H1 (cell line): ENCODE measurements at regions not wholly inside any gene's neighbourhood (a gene's known extent, or its start where the extent isn't known, plus 50 kb on each side); places are given as distances from the start of the nearest gene placed in this dataset.

ENCODE experiments used
- CTCF ChIA-PET: fragments of 300-600 bp; sonication (Branson Sonifier 250); formaldehyde crosslinking; loops from one replicate; lab custom pipeline; 2021; ENCODE audit not compliant: partially characterized antibody; lab: Charles Lee
- POLR2A ChIA-PET: fragments of 300-600 bp; sonication (Branson Sonifier 250); formaldehyde crosslinking; loops from one replicate; lab custom pipeline; 2021; ENCODE audit warnings: inconsistent platforms; ENCODE audit not compliant: partially characterized antibody; lab: Charles Lee
- DNase-seq, 2 experiments: peaks; one replicate each; pipeline versions ENCODE4 v3.0.0 to v3.0.0-alpha.2; 2010 to 2022; ENCODE audit warnings: low spot score in 2 of 2, low read depth in 1 of 2, mixed read lengths in 1 of 2
- FAIRE-seq: peaks from 2 replicates; lab custom pipeline; 2011; peaks lifted over from hg19 to GRCh38; lab: Jason Lieb, UNC
- H2AFZ ChIP-seq: 2 replicates; pipeline ENCODE4 v1.8.1; 2012; ENCODE audit warnings: low read length, inconsistent platforms
- H2AK5ac ChIP-seq: 2 replicates; pipeline ENCODE4 v1.6.1; 2013; ENCODE audit warnings: low read depth, low read length
- H2BK120ac ChIP-seq: replicated peaks from 2 replicates; pipeline ENCODE3; 2013; ENCODE audit warnings: low read depth, low read length, inconsistent platforms
- H2BK12ac ChIP-seq: 2 replicates; pipeline ENCODE4 v1.6.1; 2013; ENCODE audit warnings: low read depth, low read length
- H2BK15ac ChIP-seq: 2 replicates; pipeline ENCODE4 v1.6.1; 2013; ENCODE audit warnings: low read length
- H2BK20ac ChIP-seq: 2 replicates; pipeline ENCODE4 v1.6.1; 2013; ENCODE audit warnings: low read length
- H2BK5ac ChIP-seq: 2 replicates; pipeline ENCODE4 v1.6.1; 2013; ENCODE audit warnings: low read depth, low read length
- H3K14ac ChIP-seq: 2 replicates; pipeline ENCODE4 v1.6.1; 2013; ENCODE audit warnings: inconsistent platforms; ENCODE audit not compliant: insufficient read length
- H3K18ac ChIP-seq: 2 replicates; pipeline ENCODE4 v1.6.1; 2013; ENCODE audit warnings: low read length; ENCODE audit errors: extremely low read depth
- H3K23ac ChIP-seq: 2 replicates; pipeline ENCODE4 v1.6.1; 2013; ENCODE audit warnings: inconsistent platforms; ENCODE audit not compliant: insufficient read length
- H3K23me2 ChIP-seq: 2 replicates; pipeline ENCODE4 v1.6.1; 2013; ENCODE audit warnings: low read depth, low read length
- H3K27ac ChIP-seq: 2 replicates; pipeline ENCODE4 v1.6.1; 2011; ENCODE audit warnings: low read depth, low read length, inconsistent platforms
- H3K27me3 ChIP-seq, 4 experiments: replicated peaks in 1 of 4; 1 replicate in 1 of 4; 2 replicates in 3 of 4; pipeline versions ENCODE4 v1.6.1 to v1.8.1; 2011 to 2013; ENCODE audit warnings: low read length in 3 of 4, mild to moderate bottlenecking in 3 of 4, inconsistent platforms in 2 of 4, mixed read lengths in 2 of 4, moderate library complexity in 1 of 4; ENCODE audit not compliant: control insufficient read depth in 3 of 4, insufficient read depth in 3 of 4; ENCODE audit errors: extremely low read depth in 1 of 4
- H3K36me3 ChIP-seq, 4 experiments: 2 replicates each; pipeline versions ENCODE4 v1.6.1 to v1.8.1; 2011 to 2013; ENCODE audit warnings: mild to moderate bottlenecking in 4 of 4, low read length in 3 of 4, moderate library complexity in 2 of 4, control low read depth in 1 of 4, inconsistent platforms in 1 of 4; ENCODE audit not compliant: insufficient read depth in 4 of 4, control insufficient read depth in 2 of 4
- H3K4ac ChIP-seq: replicated peaks from 2 replicates; pipeline ENCODE3; 2013; ENCODE audit warnings: low read length, low read depth, mixed read lengths, inconsistent platforms; ENCODE audit not compliant: insufficient read length
- H3K4me1 ChIP-seq, 4 experiments: replicated peaks in 1 of 4; 1 replicate in 1 of 4; 2 replicates in 3 of 4; pipeline versions ENCODE4 v1.6.1 to v1.8.1; 2011 to 2013; ENCODE audit warnings: low read length in 3 of 4, inconsistent platforms in 2 of 4, mixed read lengths in 1 of 4; ENCODE audit not compliant: insufficient read depth in 4 of 4, control insufficient read depth in 3 of 4
- H3K4me2 ChIP-seq, 2 experiments: 2 replicates each; pipeline versions ENCODE4 v1.6.1 to v1.8.1; 2011 to 2013; ENCODE audit warnings: low read depth in 2 of 2, low read length in 2 of 2, control low read depth in 1 of 2, inconsistent platforms in 1 of 2, mild to moderate bottlenecking in 1 of 2; ENCODE audit not compliant: insufficient read depth in 1 of 2
- H3K4me3 ChIP-seq, 4 experiments: fragments of 200-600, 300-600 bp in 1 of 4; sonication (generic), shearing (Covaris generic), sonication (Bioruptor Twin) in 1 of 4; 2 replicates each; pipeline versions ENCODE4 v1.5.1 to v1.8.1; 2011 to 2016; ENCODE audit warnings: low read length in 4 of 4, low read depth in 3 of 4, control low read depth in 2 of 4, inconsistent platforms in 2 of 4, mild to moderate bottlenecking in 2 of 4, mixed read lengths in 1 of 4, moderate library complexity in 1 of 4; ENCODE audit not compliant: insufficient read depth in 2 of 4; ENCODE audit errors: extremely low read depth in 1 of 4
- H3K56ac ChIP-seq: replicated peaks from 2 replicates; pipeline ENCODE3; 2013; ENCODE audit warnings: low read depth, mild to moderate bottlenecking, mixed read lengths, low read length, inconsistent platforms; ENCODE audit not compliant: insufficient read length
- H3K79me1 ChIP-seq: 2 replicates; pipeline ENCODE4 v1.6.1; 2013; ENCODE audit warnings: low read depth, low read length, control low read depth
- H3K79me2 ChIP-seq, 2 experiments: 2 replicates each; pipeline versions ENCODE4 v1.6.1 to v1.8.1; 2012 to 2013; ENCODE audit warnings: low read length in 2 of 2, mild to moderate bottlenecking in 2 of 2, inconsistent platforms in 1 of 2; ENCODE audit not compliant: insufficient read depth in 2 of 2, control insufficient read depth in 1 of 2
- H3K9ac ChIP-seq, 4 experiments: replicated peaks in 1 of 4; 1 replicate in 1 of 4; 2 replicates in 3 of 4; pipeline versions ENCODE4 v1.6.1 to v1.8.1; 2011 to 2013; ENCODE audit warnings: low read depth in 3 of 4, low read length in 3 of 4, control low read depth in 2 of 4, mild to moderate bottlenecking in 2 of 4, moderate library complexity in 2 of 4, inconsistent platforms in 1 of 4; ENCODE audit errors: extremely low read depth in 1 of 4
- H3K9me3 ChIP-seq, 2 experiments: 2 replicates each; pipeline versions ENCODE4 v1.6.1 to v1.8.1; 2012 to 2013; ENCODE audit warnings: mild to moderate bottlenecking in 2 of 2, moderate library complexity in 2 of 2, control low read depth in 1 of 2, inconsistent platforms in 1 of 2, low read depth in 1 of 2, low read length in 1 of 2, mixed read lengths in 1 of 2; ENCODE audit not compliant: insufficient read depth in 2 of 2
- H4K20me1 ChIP-seq, 2 experiments: replicated peaks in 1 of 2; 2 replicates each; pipeline versions ENCODE3 to v1.8.1; 2011 to 2013; ENCODE audit warnings: inconsistent platforms in 2 of 2, low read length in 2 of 2, mild to moderate bottlenecking in 1 of 2; ENCODE audit not compliant: insufficient read depth in 2 of 2, control insufficient read depth in 1 of 2
- H4K5ac ChIP-seq: 2 replicates; pipeline ENCODE4 v1.6.1; 2013; ENCODE audit warnings: low read length, low read depth, mixed read lengths, inconsistent platforms; ENCODE audit not compliant: insufficient read length
- H4K8ac ChIP-seq: 2 replicates; pipeline ENCODE4 v1.8.0; 2013; ENCODE audit warnings: mild to moderate bottlenecking, moderate library complexity, low read length, inconsistent platforms; ENCODE audit not compliant: insufficient read depth; ENCODE audit errors: extremely low read depth
- H4K91ac ChIP-seq: replicated peaks from 2 replicates; pipeline ENCODE3; 2013; ENCODE audit warnings: low read length, mixed read lengths, inconsistent platforms; ENCODE audit not compliant: insufficient read length
- ASH2L ChIP-seq: fragments of 200-600, 300-600 bp; sonication (generic); IDR thresholded peaks from one replicate; pipeline ENCODE4 v1.7.1; 2017; ENCODE audit warnings: low read length
- EGR1 ChIP-seq: IDR thresholded peaks from 2 replicates; pipeline ENCODE4 v1.6.1; 2011; ENCODE audit warnings: low read depth, low read length, borderline replicate concordance
- FOSL1 ChIP-seq: IDR thresholded peaks from 2 replicates; pipeline ENCODE4 v1.6.1; 2011; ENCODE audit warnings: mild to moderate bottlenecking, low read depth, low read length, moderate library complexity; ENCODE audit not compliant: insufficient read depth
- HDAC2 ChIP-seq, 2 experiments: fragments of 300-600 bp in 1 of 2; sonication (generic) in 1 of 2; IDR thresholded peaks; 2 replicates each; pipeline ENCODE4 v1.6.1; 2011 to 2012; ENCODE audit warnings: low read depth in 2 of 2, low read length in 2 of 2, mild to moderate bottlenecking in 2 of 2, moderate library complexity in 2 of 2, borderline replicate concordance in 1 of 2, inconsistent platforms in 1 of 2
- MAX ChIP-seq: IDR thresholded peaks from 2 replicates; pipeline ENCODE4 v1.6.1; 2012; ENCODE audit warnings: inconsistent platforms
- PHF8 ChIP-seq: fragments of 200-600 bp; sonication (generic); conservative IDR thresholded peaks from 2 replicates; pipeline ENCODE4 v1.7.1; 2012; ENCODE audit warnings: low read depth, mild to moderate bottlenecking, inconsistent platforms, low read length, moderate library complexity
- RAD21 ChIP-seq, 2 experiments: IDR thresholded peaks in 1 of 2; conservative IDR thresholded peaks in 1 of 2; 2 replicates each; pipeline ENCODE4 v1.6.1; 2011; ENCODE audit warnings: low read depth in 2 of 2, low read length in 2 of 2, improper control_type of control experiment in 1 of 2, inconsistent platforms in 1 of 2, mild to moderate bottlenecking in 1 of 2, moderate library complexity in 1 of 2
- RNF2 ChIP-seq: fragments of 200-900, 300-1000 bp; sonication (generic); IDR thresholded peaks from 2 replicates; pipeline ENCODE4 v1.7.1; 2016; ENCODE audit warnings: borderline replicate concordance, low read depth, mild to moderate bottlenecking, antibody characterized with exemption, low read length; ENCODE audit not compliant: poor library complexity, severe bottlenecking; ENCODE audit errors: missing control alignments
- SAP30 ChIP-seq: fragments of 300-600 bp; sonication (generic); IDR thresholded peaks from 2 replicates; pipeline ENCODE4 v1.7.1; 2012; ENCODE audit warnings: low read length, moderate library complexity, mild to moderate bottlenecking, inconsistent platforms; ENCODE audit not compliant: insufficient read depth, insufficient replicate concordance
- SP2 ChIP-seq: IDR thresholded peaks from 2 replicates; pipeline ENCODE4 v1.6.1; 2012; ENCODE audit warnings: mild to moderate bottlenecking, low read length, inconsistent platforms
- TAF7 ChIP-seq: optimal IDR thresholded peaks from 2 replicates; pipeline ENCODE3; 2011; ENCODE audit warnings: low read depth, mild to moderate bottlenecking, inconsistent platforms, low read length, moderate library complexity, borderline replicate concordance
- TBP ChIP-seq: IDR thresholded peaks from 2 replicates; pipeline ENCODE4 v1.6.1; 2011; ENCODE audit warnings: low read depth, low read length, improper control_type of control experiment
- TEAD4 ChIP-seq: IDR thresholded peaks from 2 replicates; pipeline ENCODE4 v1.6.1; 2012; ENCODE audit warnings: low read depth, low read length, inconsistent platforms, mixed read lengths
- WGBS, 2 experiments: shearing (Covaris generic) in 1 of 2; methylation state at CpG; one replicate each; pipeline versions ENCODE4 v1.1.6 to v1.1.7; 2013 to 2015; ENCODE audit warnings: low lambda C conversion rate in 2 of 2, mixed read lengths in 2 of 2, inconsistent platforms in 1 of 2, low coverage in 1 of 2, missing lambda C conversion rate in 1 of 2; ENCODE audit not compliant: insufficient replicate concordance in 2 of 2, insufficient coverage in 1 of 2, insufficient read length in 1 of 2; ENCODE audit errors: extremely low coverage in 1 of 2, missing lambda C conversion rate in 1 of 2; 5-methylcytosine and 5-hydroxymethylcytosine counted together

- Histone ChIP-seq H3K27me3 (no peaks in the 10 kb centered on the region), H4K20me1 (no peaks in the 10 kb centered on the region), H2BK20ac (no peak overlapping the region), H3K4ac (no peak overlapping the region), H2AK5ac (no peak overlapping the region), H3K9me3 (no peaks in the 10 kb centered on the region), H2AFZ (no peak overlapping the region), H4K91ac (no peak overlapping the region), H3K23ac (no peak overlapping the region), H2BK120ac (no peak overlapping the region), H3K4me3 (no peak overlapping the region), H3K27ac (no peak overlapping the region), H4K8ac (no peak overlapping the region), H2BK5ac (no peak overlapping the region), H3K56ac (no peak overlapping the region), H3K79me2 (no peaks in the 10 kb centered on the region), H3K9ac (no peak overlapping the region), H3K18ac (no peak overlapping the region), H2BK15ac (no peak overlapping the region), H2BK12ac (no peak overlapping the region), H3K36me3 (no peaks in the 10 kb centered on the region), H4K5ac (no peak overlapping the region), H3K14ac (no peak overlapping the region), H3K79me1 (no peaks in the 10 kb centered on the region), H3K23me2 (no peaks in the 10 kb centered on the region), H3K4me1 (peaks cover 4 to 24% (median 11%) of the 10 kb centered on the region in 4 experiments; a peak in 4 of 7 replicates), H3K4me2 (no peak overlapping the region)
- no peak for DNase-seq
- no peak for FAIRE-seq
- WGBS, 2 experiments: 96% methylated on average over 2 of the region's 2 CpGs; no CpG with 5 or more reads in 1 of the 2 experiments
- CTCF ChIA-PET: interaction anchor here (1.5 kb wide), 1 partner anchor 459 kb away, joined by 3 read pairs; no protein-coding TSS in a partner anchor
- POLR2A ChIA-PET: no interaction called here
- TF ChIP-seq ASH2L (no peak), MAX (no peak), TAF7 (no peak), RNF2 (no peak), TEAD4 (no peak), PHF8 (no peak), TBP (no peak), HDAC2 (IDR thresholded peaks at IDR 0.05; ENCODE audit: borderline replicate concordance in 1 of 2, low read depth in 2 of 2, low read length in 2 of 2) (no peak), SP2 (no peak), EGR1 (no peak), RAD21 (IDR thresholded peaks at IDR 0.05 in 1 of 2, conservative IDR thresholded peaks at IDR 0.05 in 1 of 2; ENCODE audit: low read depth in 2 of 2, low read length in 2 of 2) (no peak), SAP30 (no peak), FOSL1 (no peak)
These were observed 461.2 kb upstream of the RUNX1 start for GRCh38 chr21:35510294-35510693.
